ENCODE measurements at regions not wholly inside any gene's neighbourhood (a gene's known extent, or its start where the extent isn't known, plus 50 kb on each side); places are given as distances from the start of the nearest gene placed in this dataset.

DNA sequence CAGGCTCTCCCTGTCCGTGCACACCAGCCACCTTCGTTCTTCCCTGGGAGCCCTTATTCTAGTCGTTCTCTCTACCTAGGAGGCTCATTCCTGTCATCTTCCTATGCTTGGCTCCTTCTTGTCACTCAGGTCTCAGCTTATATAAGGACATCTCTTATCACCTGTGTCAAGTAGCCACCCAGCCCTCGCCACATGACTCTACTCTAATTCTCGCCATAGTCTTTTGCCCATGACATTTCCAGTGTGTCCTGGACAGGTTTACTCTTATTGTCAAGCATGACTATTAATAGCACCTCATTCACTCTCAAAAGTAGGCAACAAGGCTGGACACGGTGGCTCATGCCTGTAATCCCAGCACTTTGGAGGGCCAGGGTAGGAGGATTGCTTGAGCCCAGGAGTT lies 175.7 kb upstream of the NUDT4 start:
- TF ChIP-seq, protein P1, sequence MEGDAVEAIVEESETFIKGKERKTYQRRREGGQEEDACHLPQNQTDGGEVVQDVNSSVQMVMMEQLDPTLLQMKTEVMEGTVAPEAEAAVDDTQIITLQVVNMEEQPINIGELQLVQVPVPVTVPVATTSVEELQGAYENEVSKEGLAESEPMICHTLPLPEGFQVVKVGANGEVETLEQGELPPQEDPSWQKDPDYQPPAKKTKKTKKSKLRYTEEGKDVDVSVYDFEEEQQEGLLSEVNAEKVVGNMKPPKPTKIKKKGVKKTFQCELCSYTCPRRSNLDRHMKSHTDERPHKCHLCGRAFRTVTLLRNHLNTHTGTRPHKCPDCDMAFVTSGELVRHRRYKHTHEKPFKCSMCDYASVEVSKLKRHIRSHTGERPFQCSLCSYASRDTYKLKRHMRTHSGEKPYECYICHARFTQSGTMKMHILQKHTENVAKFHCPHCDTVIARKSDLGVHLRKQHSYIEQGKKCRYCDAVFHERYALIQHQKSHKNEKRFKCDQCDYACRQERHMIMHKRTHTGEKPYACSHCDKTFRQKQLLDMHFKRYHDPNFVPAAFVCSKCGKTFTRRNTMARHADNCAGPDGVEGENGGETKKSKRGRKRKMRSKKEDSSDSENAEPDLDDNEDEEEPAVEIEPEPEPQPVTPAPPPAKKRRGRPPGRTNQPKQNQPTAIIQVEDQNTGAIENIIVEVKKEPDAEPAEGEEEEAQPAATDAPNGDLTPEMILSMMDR (IDR thresholded peaks at IDR 0.05): no peak
- TF ChIP-seq POLR2A (IDR thresholded peaks at IDR 0.05) (no peak), POLR2AphosphoS5 (IDR thresholded peaks at IDR 0.05) (no peak)

All from breast epithelium (tissue), 3 donors.